CD14-positive monocyte (primary cell): ENCODE measurements at regions not wholly inside any gene's neighbourhood (a gene's known extent, or its start where the extent isn't known, plus 50 kb on each side); places are given as distances from the start of the nearest gene placed in this dataset.

ENCODE experiments used
- DNase-seq, 3 donors: peaks; one replicate each; pipeline ENCODE4 v3.0.0-alpha.2; 2011 to 2022
- H2AFZ ChIP-seq: 2 replicates; pipeline ENCODE4 v1.6.0; 2012; ENCODE audit warnings: mild to moderate bottlenecking, low read depth, low read length, inconsistent platforms; ENCODE audit not compliant: insufficient read depth, poor library complexity, severe bottlenecking
- H3K27ac ChIP-seq, 2 donors: 1 replicate in 1 of 2; 2 replicates in 1 of 2; pipeline ENCODE4 v1.5.1; 2012 to 2013; ENCODE audit warnings: low read length in 2 of 2, control low read depth in 1 of 2, inconsistent platforms in 1 of 2, low read depth in 1 of 2, mild to moderate bottlenecking in 1 of 2
- H3K27me3 ChIP-seq, 2 donors: one replicate each; pipeline versions ENCODE4 v1.6.0 to v1.6.1; 2011 to 2013; ENCODE audit warnings: low read length in 2 of 2; ENCODE audit not compliant: control insufficient read depth in 2 of 2, insufficient read depth in 2 of 2
- H3K36me3 ChIP-seq, 2 donors: replicated peaks in 1 of 2; 1 replicate in 1 of 2; 2 replicates in 1 of 2; pipeline versions ENCODE4 v1.5.1 to v1.6.1; 2012 to 2013; ENCODE audit warnings: low read length in 2 of 2, control low read depth in 1 of 2, inconsistent platforms in 1 of 2, mild to moderate bottlenecking in 1 of 2; ENCODE audit not compliant: insufficient read depth in 2 of 2, control insufficient read depth in 1 of 2
- H3K4me1 ChIP-seq, 2 donors: 1 replicate in 1 of 2; 2 replicates in 1 of 2; pipeline versions ENCODE4 v1.5.1 to v1.6.1; 2012 to 2013; ENCODE audit warnings: low read length in 2 of 2, control low read depth in 1 of 2, inconsistent platforms in 1 of 2, mild to moderate bottlenecking in 1 of 2, moderate library complexity in 1 of 2; ENCODE audit not compliant: insufficient read depth in 2 of 2, control insufficient read depth in 1 of 2
- H3K4me2 ChIP-seq: replicated peaks from 2 replicates; pipeline ENCODE3; 2012; ENCODE audit warnings: low read length, moderate library complexity, mild to moderate bottlenecking; ENCODE audit not compliant: poor library complexity, severe bottlenecking; ENCODE audit errors: extremely low read depth
- H3K4me3 ChIP-seq, 3 experiments: fragments of 200-600 bp in 1 of 3; sonication (generic) in 1 of 3; replicated peaks in 1 of 3; 1 replicate in 2 of 3; 2 replicates in 1 of 3; pipeline ENCODE4 v1.5.1; 2011 to 2013; ENCODE audit warnings: low read length in 3 of 3, mild to moderate bottlenecking in 3 of 3, control low read depth in 2 of 3, low read depth in 2 of 3, inconsistent platforms in 1 of 3, moderate library complexity in 1 of 3
- H3K79me2 ChIP-seq: 2 replicates; pipeline ENCODE4 v1.6.0; 2012; ENCODE audit warnings: mild to moderate bottlenecking, control low read depth, inconsistent platforms, low read length, moderate library complexity; ENCODE audit not compliant: insufficient read depth
- H3K9ac ChIP-seq: 2 replicates; pipeline ENCODE4 v1.6.0; 2017; ENCODE audit warnings: low read length, mild to moderate bottlenecking; ENCODE audit not compliant: insufficient read depth, poor library complexity, severe bottlenecking
- H3K9me3 ChIP-seq, 2 donors: replicated peaks in 1 of 2; 1 replicate in 1 of 2; 2 replicates in 1 of 2; pipeline versions ENCODE4 v1.5.1 to v1.6.1; 2012 to 2013; ENCODE audit warnings: low read length in 2 of 2, control low read depth in 1 of 2; ENCODE audit not compliant: control insufficient read depth in 1 of 2, insufficient read depth in 1 of 2
- H4K20me1 ChIP-seq: 2 replicates; pipeline ENCODE4 v1.6.0; 2012; ENCODE audit warnings: mild to moderate bottlenecking, low read length, control low read depth, moderate library complexity; ENCODE audit not compliant: insufficient read depth
- H3K27ac Mint-ChIP-seq, 7 donors: one replicate each; pipeline ENCODE4 v1.8.0; 2020; ENCODE audit warnings: mild to moderate bottlenecking in 7 of 7, mixed read lengths in 7 of 7, moderate library complexity in 6 of 7, inconsistent platforms in 2 of 7
- H3K27me3 Mint-ChIP-seq, 3 donors: one replicate each; pipeline ENCODE4 v1.8.0; 2021 to 2022; ENCODE audit warnings: low read depth in 3 of 3, mild to moderate bottlenecking in 3 of 3, mixed read lengths in 3 of 3, moderate library complexity in 3 of 3, inconsistent platforms in 1 of 3
- H3K36me3 Mint-ChIP-seq, 2 donors: one replicate each; pipeline ENCODE4 v1.8.0; 2020; ENCODE audit warnings: mixed read lengths in 2 of 2, inconsistent platforms in 1 of 2, mild to moderate bottlenecking in 1 of 2
- H3K4me1 Mint-ChIP-seq: one replicate; pipeline ENCODE4 v1.8.0; 2020; ENCODE audit warnings: mild to moderate bottlenecking, mixed read lengths
- H3K4me3 Mint-ChIP-seq, 2 donors: one replicate each; pipeline ENCODE4 v1.8.0; 2020; ENCODE audit warnings: mild to moderate bottlenecking in 2 of 2, mixed read lengths in 2 of 2, moderate library complexity in 1 of 2
- H3K9me3 Mint-ChIP-seq, 7 donors: one replicate each; pipeline ENCODE4 v1.8.0; 2020 to 2022; ENCODE audit warnings: mixed read lengths in 7 of 7, mild to moderate bottlenecking in 6 of 7, moderate library complexity in 6 of 7, inconsistent platforms in 2 of 7
- CTCF ChIP-seq: fragments of 200-600 bp; IDR thresholded peaks from one replicate; pipeline ENCODE4 v1.8.0; 2022; ENCODE audit warnings: antibody characterized with exemption, mild to moderate bottlenecking
- WGBS: methylation state at CpG from one replicate; pipeline ENCODE4 v1.1.5; 2013; ENCODE audit warnings: missing lambda C conversion rate; ENCODE audit not compliant: insufficient coverage; 5-methylcytosine and 5-hydroxymethylcytosine counted together
- intact Hi-C, 2 donors: fragments of 100-400 bp; cut with micrococcal nuclease; formaldehyde crosslinking; loops; one replicate each; pipeline versions ENCODE4 v1.15.0 to v1.15.1; 2023

GRCh38 chr3:106906074-106906473 is 471.2 kb upstream of the CCDC54 start:
- H3K9me3 ChIP-seq = peaks cover 13 to 14% of the 10 kb centered on the region in 2 donors
- DNase-seq = no peak
- Mint-ChIP-seq H3K9me3 (peaks cover 6 to 17% (median 13%) of the 10 kb centered on the region in 7 donors), H3K36me3 (no peaks in the 10 kb centered on the region), H3K27me3 (no peaks in the 10 kb centered on the region), H3K4me1 (no peaks in the 10 kb centered on the region), H3K27ac (no peak overlapping the region), H3K4me3 (no peak overlapping the region)
- no peaks in the 10 kb centered on the region for H3K36me3 ChIP-seq
- no peak overlapping the region for H3K4me2 ChIP-seq
- H3K9ac ChIP-seq = no peak overlapping the region
- no peaks in the 10 kb centered on the region for H3K27me3 ChIP-seq
- no peaks in the 10 kb centered on the region for H3K4me1 ChIP-seq
- no peak overlapping the region for H2AFZ ChIP-seq
- 83% methylated on average over 1 of the region's 4 CpGs for WGBS
- no peaks in the 10 kb centered on the region for H3K79me2 ChIP-seq
- H3K27ac ChIP-seq = no peak overlapping the region
- H4K20me1 ChIP-seq = no peaks in the 10 kb centered on the region
- H3K4me3 ChIP-seq = no peak overlapping the region
- intact Hi-C loops = no loop called here
- TF ChIP-seq CTCF = no peak

GRCh38 chr3:106908181-106908938 is 468.9 kb upstream of the CCDC54 start:
- Histone ChIP-seq H4K20me1 (no peaks in the 10 kb centered on the region), H3K36me3 (no peaks in the 10 kb centered on the region), H2AFZ (no peak overlapping the region), H3K27me3 (no peaks in the 10 kb centered on the region), H3K9ac (no peak overlapping the region), H3K79me2 (no peaks in the 10 kb centered on the region), H3K4me2 (no peak overlapping the region), H3K4me1 (no peaks in the 10 kb centered on the region), H3K27ac (no peak overlapping the region), H3K9me3 (peaks cover 13 to 20% of the 10 kb centered on the region in 2 donors), H3K4me3 (no peak overlapping the region)
- TF ChIP-seq CTCF = no peak
- Mint-ChIP-seq H3K4me3 (no peak overlapping the region), H3K27ac (no peak overlapping the region), H3K4me1 (no peaks in the 10 kb centered on the region), H3K27me3 (no peaks in the 10 kb centered on the region), H3K36me3 (no peaks in the 10 kb centered on the region), H3K9me3 (peaks cover 7 to 17% (median 13%) of the 10 kb centered on the region in 7 donors)
- WGBS = 91% methylated on average over 10 of the region's 10 CpGs
- intact Hi-C loops = no loop called here
- no peak for DNase-seq
